Skeletal muscle tissue (tissue), 3 donors: ENCODE measurements at regions not wholly inside any gene's neighbourhood (a gene's known extent, or its start where the extent isn't known, plus 50 kb on each side); places are given as distances from the start of the nearest gene placed in this dataset.

Experiments
- H3K27ac ChIP-seq: one replicate; pipeline ENCODE4 v1.7.0; 2013; ENCODE audit warnings: mild to moderate bottlenecking, low read depth, low read length, inconsistent platforms
- H3K27me3 ChIP-seq, 3 donors: one replicate each; pipeline ENCODE4 v1.7.0; 2013; ENCODE audit warnings: low read length in 3 of 3; ENCODE audit not compliant: control insufficient read depth in 3 of 3, insufficient read depth in 3 of 3
- H3K36me3 ChIP-seq, 3 donors: one replicate each; pipeline ENCODE4 v1.7.0; 2013; ENCODE audit warnings: low read length in 3 of 3; ENCODE audit not compliant: control insufficient read depth in 3 of 3, insufficient read depth in 3 of 3
- H3K4me1 ChIP-seq, 3 donors: one replicate each; pipeline ENCODE4 v1.7.0; 2013; ENCODE audit warnings: low read length in 3 of 3, mild to moderate bottlenecking in 3 of 3; ENCODE audit not compliant: control insufficient read depth in 3 of 3, insufficient read depth in 3 of 3
- H3K4me3 ChIP-seq, 3 donors: one replicate each; pipeline ENCODE4 v1.7.0; 2013; ENCODE audit warnings: low read length in 3 of 3
- H3K9ac ChIP-seq, 3 donors: one replicate each; pipeline ENCODE4 v1.7.0; 2013; ENCODE audit warnings: low read length in 3 of 3, mild to moderate bottlenecking in 3 of 3, moderate library complexity in 2 of 3, low read depth in 1 of 3
- H3K9me3 ChIP-seq, 3 donors: one replicate each; pipeline ENCODE4 v1.7.0; 2013; ENCODE audit warnings: low read length in 3 of 3; ENCODE audit not compliant: control insufficient read depth in 3 of 3
- donor health status: Osteomylitis.

- peaks cover 0 to 3% (median 0%) of the 10 kb centered on the region in 3 donors for H3K4me1 ChIP-seq
Observed at GRCh38 chr2:2880938-2881337, 496.7 kb downstream of the EIPR1 start.

GRCh38 chr2:2879781-2880180, 497.8 kb downstream of the EIPR1 start:
- no peaks in the 10 kb centered on the region for H3K27me3 ChIP-seq
- H3K27ac ChIP-seq, result no peak overlapping the region
- H3K9me3 ChIP-seq, result no peaks in the 10 kb centered on the region
- no peak overlapping the region for H3K9ac ChIP-seq
- no peak overlapping the region for H3K4me3 ChIP-seq
- H3K36me3 ChIP-seq, result no peaks in the 10 kb centered on the region
- peaks cover 0 to 3% (median 0%) of the 10 kb centered on the region in 3 donors for H3K4me1 ChIP-seq

More at GRCh38 chr2:2880938-2881337, 496.7 kb downstream of the EIPR1 start:
- Histone ChIP-seq H3K9ac (no peak overlapping the region), H3K4me3 (no peak overlapping the region), H3K9me3 (no peaks in the 10 kb centered on the region), H3K36me3 (no peaks in the 10 kb centered on the region), H3K27ac (no peak overlapping the region), H3K27me3 (no peaks in the 10 kb centered on the region)

- no peak overlapping the region for H3K4me3 ChIP-seq
- peaks cover 0 to 3% (median 0%) of the 10 kb centered on the region in 3 donors for H3K4me1 ChIP-seq
- no peaks in the 10 kb centered on the region for H3K9me3 ChIP-seq
- no peaks in the 10 kb centered on the region for H3K36me3 ChIP-seq
- no peak overlapping the region for H3K9ac ChIP-seq
- no peak overlapping the region for H3K27ac ChIP-seq
- H3K27me3 ChIP-seq, result no peaks in the 10 kb centered on the region
Observed at GRCh38 chr2:2879071-2879470, 498.5 kb downstream of the EIPR1 start.

GRCh38 chr2:2877427-2877826, 500.2 kb downstream of the EIPR1 start:
- Histone ChIP-seq H3K27ac (no peak overlapping the region), H3K9ac (no peak overlapping the region), H3K27me3 (no peaks in the 10 kb centered on the region), H3K4me3 (no peak overlapping the region), H3K9me3 (no peaks in the 10 kb centered on the region), H3K4me1 (peaks cover 0 to 3% (median 0%) of the 10 kb centered on the region in 3 donors), H3K36me3 (no peaks in the 10 kb centered on the region)

GRCh38 chr2:2876331-2877221, 501.0 kb downstream of the EIPR1 start:
- no peak overlapping the region for H3K9ac ChIP-seq
- no peak overlapping the region for H3K4me3 ChIP-seq
- no peak overlapping the region for H3K27ac ChIP-seq
- H3K27me3 ChIP-seq, result no peaks in the 10 kb centered on the region
- H3K36me3 ChIP-seq, result no peaks in the 10 kb centered on the region
- H3K9me3 ChIP-seq, result no peaks in the 10 kb centered on the region
- H3K4me1 ChIP-seq, result peaks cover 0 to 3% (median 0%) of the 10 kb centered on the region in 3 donors

GRCh38 chr2:2875831-2876230, 501.8 kb downstream of the EIPR1 start:
- Histone ChIP-seq H3K27ac (no peak overlapping the region), H3K4me3 (no peak overlapping the region), H3K27me3 (no peaks in the 10 kb centered on the region), H3K9me3 (no peaks in the 10 kb centered on the region), H3K4me1 (peaks cover 0 to 3% (median 0%) of the 10 kb centered on the region in 3 donors), H3K36me3 (no peaks in the 10 kb centered on the region), H3K9ac (no peak overlapping the region)

GRCh38 chr2:2875296-2875695, 502.3 kb downstream of the EIPR1 start:
- no peaks in the 10 kb centered on the region for H3K27me3 ChIP-seq
- no peaks in the 10 kb centered on the region for H3K9me3 ChIP-seq

GRCh38 chr2:2874805-2875204, 502.8 kb downstream of the EIPR1 start:
- H3K36me3 ChIP-seq, result no peaks in the 10 kb centered on the region
- no peak overlapping the region for H3K9ac ChIP-seq
- no peaks in the 10 kb centered on the region for H3K9me3 ChIP-seq
- H3K4me1 ChIP-seq, result peaks cover 0 to 3% (median 0%) of the 10 kb centered on the region in 3 donors
- no peak overlapping the region for H3K4me3 ChIP-seq
- no peak overlapping the region for H3K27ac ChIP-seq
- no peaks in the 10 kb centered on the region for H3K27me3 ChIP-seq

More at GRCh38 chr2:2875296-2875695, 502.3 kb downstream of the EIPR1 start:
- no peak overlapping the region for H3K4me3 ChIP-seq
- H3K9ac ChIP-seq, result no peak overlapping the region
- peaks cover 0 to 3% (median 0%) of the 10 kb centered on the region in 3 donors for H3K4me1 ChIP-seq
- H3K36me3 ChIP-seq, result no peaks in the 10 kb centered on the region
- no peak overlapping the region for H3K27ac ChIP-seq

- H3K27ac ChIP-seq, result no peak overlapping the region
- H3K9ac ChIP-seq, result no peak overlapping the region
- H3K9me3 ChIP-seq, result no peaks in the 10 kb centered on the region
- H3K36me3 ChIP-seq, result no peaks in the 10 kb centered on the region
- H3K4me3 ChIP-seq, result no peak overlapping the region
- H3K4me1 ChIP-seq, result peaks cover 0 to 3% (median 0%) of the 10 kb centered on the region in 3 donors
- H3K27me3 ChIP-seq, result no peaks in the 10 kb centered on the region
Observed at GRCh38 chr2:2874341-2874740, 503.3 kb downstream of the EIPR1 start.

GRCh38 chr2:2873450-2873811, 504.2 kb downstream of the EIPR1 start:
- H3K4me3 ChIP-seq, result no peak overlapping the region
- H3K27ac ChIP-seq, result no peak overlapping the region
- no peaks in the 10 kb centered on the region for H3K9me3 ChIP-seq
- peaks cover 0 to under 1% (median 0%) of the 10 kb centered on the region in 3 donors for H3K27me3 ChIP-seq
- no peaks in the 10 kb centered on the region for H3K36me3 ChIP-seq
- H3K9ac ChIP-seq, result no peak overlapping the region
- H3K4me1 ChIP-seq, result peaks cover 0 to 3% (median 0%) of the 10 kb centered on the region in 3 donors
